Glutamatergic neuron (in vitro differentiated cells): ENCODE measurements at regions not wholly inside any gene's neighbourhood (a gene's known extent, or its start where the extent isn't known, plus 50 kb on each side); places are given as distances from the start of the nearest gene placed in this dataset.

Source experiments
- DNase-seq: peaks from one replicate; pipeline ENCODE4 v3.0.0; 2022
- H3K27ac Mint-ChIP-seq: one replicate; pipeline ENCODE4 v1.8.0; 2020; ENCODE audit warnings: mild to moderate bottlenecking, mixed read lengths, inconsistent platforms; ENCODE audit not compliant: unreplicated experiment
- H3K27me3 Mint-ChIP-seq: one replicate; pipeline ENCODE4 v1.8.0; 2020; ENCODE audit warnings: mild to moderate bottlenecking, moderate library complexity, mixed read lengths, inconsistent platforms; ENCODE audit not compliant: unreplicated experiment
- H3K36me3 Mint-ChIP-seq: one replicate; pipeline ENCODE4 v1.8.0; 2020; ENCODE audit warnings: mild to moderate bottlenecking, mixed read lengths, inconsistent platforms; ENCODE audit not compliant: unreplicated experiment
- H3K4me1 Mint-ChIP-seq: one replicate; pipeline ENCODE4 v1.8.0; 2020; ENCODE audit warnings: mild to moderate bottlenecking, low read depth, mixed read lengths, inconsistent platforms; ENCODE audit not compliant: unreplicated experiment
- H3K4me3 Mint-ChIP-seq: one replicate; pipeline ENCODE4 v1.8.0; 2020; ENCODE audit warnings: mild to moderate bottlenecking, mixed read lengths, inconsistent platforms; ENCODE audit not compliant: unreplicated experiment
- H3K9me3 Mint-ChIP-seq: one replicate; pipeline ENCODE4 v1.8.0; 2020; ENCODE audit warnings: mild to moderate bottlenecking, moderate library complexity, mixed read lengths, inconsistent platforms; ENCODE audit not compliant: unreplicated experiment
- CTCF ChIP-seq: fragments of 200-600 bp; sonication (generic); IDR thresholded peaks from one replicate; pipeline ENCODE4 v1.5.0; 2021; ENCODE audit not compliant: partially characterized antibody, unreplicated experiment

- no peak overlapping the region for H3K27ac Mint-ChIP-seq
- DNase-seq, result no peak
- TF ChIP-seq CTCF, result no peak
- no peaks in the 10 kb centered on the region for H3K36me3 Mint-ChIP-seq
- no peak overlapping the region for H3K4me3 Mint-ChIP-seq
- H3K9me3 Mint-ChIP-seq, result peaks cover 4% of the 10 kb centered on the region
- H3K4me1 Mint-ChIP-seq, result peaks cover 8% of the 10 kb centered on the region
- no peaks in the 10 kb centered on the region for H3K27me3 Mint-ChIP-seq
These were observed 553.0 kb upstream of the FANCL start for GRCh38 chr2:58794103-58794502.

GRCh38 chr2:58788402-58788801 lies 547.3 kb upstream of the FANCL start:
- H3K9me3 Mint-ChIP-seq, result no peaks in the 10 kb centered on the region
- no peaks in the 10 kb centered on the region for H3K27me3 Mint-ChIP-seq
- no peak overlapping the region for H3K27ac Mint-ChIP-seq
- no peak overlapping the region for H3K4me3 Mint-ChIP-seq
- no peak for DNase-seq
- no peaks in the 10 kb centered on the region for H3K4me1 Mint-ChIP-seq
- no peaks in the 10 kb centered on the region for H3K36me3 Mint-ChIP-seq
- no peak for TF ChIP-seq CTCF

GRCh38 chr2:58770846-58771245 lies 529.7 kb upstream of the FANCL start:
- Mint-ChIP-seq H3K9me3 (no peaks in the 10 kb centered on the region), H3K36me3 (no peaks in the 10 kb centered on the region), H3K27me3 (no peaks in the 10 kb centered on the region), H3K27ac (no peak overlapping the region), H3K4me1 (peaks cover 2% of the 10 kb centered on the region), H3K4me3 (no peak overlapping the region)
- no peak for TF ChIP-seq CTCF
- no peak for DNase-seq

- peaks cover 2% of the 10 kb centered on the region for H3K4me1 Mint-ChIP-seq
These were observed 528.7 kb upstream of the FANCL start for GRCh38 chr2:58769864-58770234.

More at GRCh38 chr2:58769864-58770234, 528.7 kb upstream of the FANCL start:
- Mint-ChIP-seq H3K9me3 (peaks cover 3% of the 10 kb centered on the region), H3K27me3 (no peaks in the 10 kb centered on the region), H3K36me3 (no peaks in the 10 kb centered on the region), H3K4me3 (no peak overlapping the region), H3K27ac (no peak overlapping the region)
- TF ChIP-seq CTCF, result no peak
- no peak for DNase-seq
